GM18499 (cell line): ENCODE measurements at regions not wholly inside any gene's neighbourhood (a gene's known extent, or its start where the extent isn't known, plus 50 kb on each side); places are given as distances from the start of the nearest gene placed in this dataset.

Experiments used
- ATAC-seq: cut with Tn5 transposase; IDR thresholded peaks from one replicate; pipeline ENCODE4 v1.9.1; 2021; ENCODE audit warnings: moderate number of reproducible peaks; ENCODE audit not compliant: insufficient read depth, unreplicated experiment

DNA sequence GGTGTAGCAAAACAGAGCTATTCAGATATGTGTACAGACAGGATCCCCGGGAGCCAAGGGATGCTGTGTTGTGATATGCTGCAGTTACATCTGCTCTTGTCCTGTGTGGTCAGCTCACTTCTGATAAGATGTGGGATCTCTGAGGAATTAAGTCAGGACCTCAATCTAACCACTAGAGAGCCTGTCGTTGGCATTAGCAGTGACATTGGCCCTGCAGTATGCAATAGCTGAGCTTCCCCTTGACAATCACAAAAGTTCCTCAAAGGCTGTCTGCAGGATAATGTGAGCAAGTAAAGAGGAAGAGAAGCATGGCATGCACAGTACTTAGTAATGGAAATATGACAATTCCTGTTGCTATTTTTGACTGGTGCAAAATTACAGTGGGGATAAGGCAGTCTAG lies 203.4 kb upstream of the MIR17HG start:
- no peak for ATAC-seq

- no peak for ATAC-seq
Observed at GRCh38 chr13:91144486-91144885, 203.0 kb upstream of the MIR17HG start.

DNA sequence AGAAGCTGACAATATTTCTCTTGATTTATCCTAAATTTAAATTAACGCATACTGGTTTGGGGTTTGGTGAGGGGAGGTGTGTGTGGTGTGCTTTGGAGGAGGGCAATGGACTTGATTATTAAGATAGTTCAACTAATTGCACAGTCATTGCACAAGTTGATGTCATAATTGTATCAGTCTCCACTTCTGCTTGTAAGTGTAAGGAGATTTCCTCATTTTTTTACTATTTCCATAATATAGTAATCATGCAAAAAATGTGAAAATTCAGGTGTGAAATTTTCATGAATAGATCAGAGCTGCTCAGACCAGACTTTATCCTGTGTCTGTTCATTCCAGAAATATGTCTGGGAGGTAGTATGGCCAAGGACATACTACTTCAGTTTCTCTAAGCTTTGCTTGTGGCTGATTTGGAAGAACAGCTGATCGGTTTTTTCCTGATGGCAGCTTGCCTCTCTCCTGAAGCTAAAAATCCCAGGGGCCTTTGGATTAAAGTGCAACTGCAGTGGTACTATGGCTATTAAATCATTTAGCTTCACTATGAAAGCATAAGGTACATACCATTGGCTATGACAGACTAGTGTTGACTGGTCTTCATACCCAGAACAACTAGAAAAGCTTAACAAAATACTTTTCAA lies 201.8 kb upstream of the MIR17HG start:
- no peak for ATAC-seq

DNA sequence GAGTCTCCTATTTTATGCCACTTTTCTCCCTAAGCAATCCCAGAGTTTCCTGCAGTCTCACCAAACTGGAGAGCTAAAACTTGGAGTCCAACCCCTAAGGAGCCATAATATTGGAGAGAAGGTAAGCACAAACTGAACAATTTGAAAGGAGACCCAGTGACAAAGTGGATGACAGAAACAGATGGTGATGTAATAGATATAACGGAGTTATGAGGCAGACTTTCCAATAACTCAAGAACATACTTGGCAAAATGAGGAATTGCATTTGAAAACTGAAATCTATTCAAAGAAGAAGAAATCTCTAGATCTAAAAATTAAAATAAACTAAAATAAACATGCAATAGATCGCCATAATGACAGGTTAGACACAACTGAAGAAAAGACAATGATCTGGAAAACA lies 200.9 kb upstream of the MIR17HG start:
- ATAC-seq, result no peak

DNA sequence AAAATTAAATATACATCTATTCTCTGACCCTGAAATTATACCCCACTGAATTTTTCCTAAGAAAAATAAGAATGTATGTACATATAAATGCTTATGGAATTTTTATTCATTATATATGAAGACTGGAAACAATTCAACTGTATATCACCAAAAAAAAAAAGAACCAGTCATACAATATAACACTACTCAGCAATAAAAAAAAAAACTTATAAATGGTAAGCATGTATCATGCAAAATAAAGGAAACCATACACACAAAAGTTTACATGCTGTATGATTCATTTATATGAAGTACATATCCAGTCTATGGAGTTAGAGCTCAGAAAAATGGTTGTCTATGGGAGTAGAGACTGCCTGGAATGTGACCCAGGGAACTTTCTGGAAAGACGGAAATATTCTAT lies 199.4 kb upstream of the MIR17HG start:
- ATAC-seq, result no peak

DNA sequence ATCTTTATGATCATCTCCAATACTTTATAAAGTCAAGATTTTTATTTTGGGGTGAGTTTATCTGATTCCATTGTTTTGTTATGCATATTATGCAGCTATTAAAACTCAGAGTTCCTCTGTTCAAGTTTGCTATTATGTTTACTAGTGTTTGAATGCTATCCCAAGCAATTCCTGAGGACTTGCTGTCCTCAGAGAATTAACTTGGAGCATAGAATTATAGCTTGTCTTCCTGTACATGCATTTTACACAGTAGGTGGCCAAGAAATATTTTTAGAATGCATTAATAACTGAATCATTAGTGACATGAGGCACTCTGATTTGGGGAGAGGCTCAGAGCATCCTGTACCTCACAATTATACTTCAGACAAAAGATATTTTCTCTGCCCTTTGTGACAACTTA lies 195.6 kb upstream of the MIR17HG start:
- no peak for ATAC-seq

- ATAC-seq, result no peak
Observed at GRCh38 chr13:91153372-91153771, 194.1 kb upstream of the MIR17HG start.

DNA sequence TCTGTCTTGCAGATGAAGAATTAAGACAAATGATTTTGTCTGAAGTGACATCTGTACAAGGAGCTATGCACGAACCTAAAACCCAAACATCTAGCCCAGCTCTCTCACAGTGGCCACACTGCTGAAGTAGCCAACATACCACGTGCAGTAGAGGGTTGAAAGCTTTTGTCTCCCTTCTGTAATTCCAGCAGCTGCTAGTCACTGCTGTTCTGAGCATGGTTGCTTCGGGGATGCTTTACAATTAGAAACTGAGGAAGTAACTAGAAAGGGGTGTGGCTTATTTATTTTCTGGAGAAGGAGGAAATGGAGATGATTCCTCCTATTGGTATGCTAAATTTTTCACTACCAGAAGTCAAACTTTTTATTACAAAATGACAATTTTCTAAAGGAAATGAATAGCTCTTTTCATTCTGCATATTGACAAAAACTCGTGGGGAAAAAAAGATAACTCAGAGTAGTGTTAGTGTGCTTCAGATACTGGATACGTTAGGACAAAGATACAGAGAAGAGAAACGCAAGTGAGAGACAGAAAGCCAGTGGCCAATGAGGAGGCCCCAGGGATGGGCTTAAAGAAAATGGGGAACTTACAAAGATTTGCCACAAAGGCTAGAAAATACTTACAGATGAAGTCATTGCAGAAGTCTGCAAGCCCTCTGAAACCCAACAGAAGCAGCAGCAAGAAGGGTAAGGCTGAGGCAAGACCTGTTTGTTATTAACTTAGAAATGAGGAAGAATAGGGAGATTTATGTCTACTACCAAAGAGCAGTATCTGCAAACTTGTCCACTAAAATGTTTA lies 192.7 kb upstream of the MIR17HG start:
- no peak for ATAC-seq

GRCh38 chr13:91155512-91156114 lies 191.9 kb upstream of the MIR17HG start:
- ATAC-seq, result no peak

- no peak for ATAC-seq
Observed at GRCh38 chr13:91157273-91158016, 190.0 kb upstream of the MIR17HG start.

GRCh38 chr13:91158017-91158395 lies 189.5 kb upstream of the MIR17HG start:
- ATAC-seq, result no peak

- no peak for ATAC-seq
Observed at GRCh38 chr13:91162180-91162579, 185.3 kb upstream of the MIR17HG start.

- ATAC-seq, result no peak
Observed at GRCh38 chr13:91162589-91162988, 184.9 kb upstream of the MIR17HG start.

DNA sequence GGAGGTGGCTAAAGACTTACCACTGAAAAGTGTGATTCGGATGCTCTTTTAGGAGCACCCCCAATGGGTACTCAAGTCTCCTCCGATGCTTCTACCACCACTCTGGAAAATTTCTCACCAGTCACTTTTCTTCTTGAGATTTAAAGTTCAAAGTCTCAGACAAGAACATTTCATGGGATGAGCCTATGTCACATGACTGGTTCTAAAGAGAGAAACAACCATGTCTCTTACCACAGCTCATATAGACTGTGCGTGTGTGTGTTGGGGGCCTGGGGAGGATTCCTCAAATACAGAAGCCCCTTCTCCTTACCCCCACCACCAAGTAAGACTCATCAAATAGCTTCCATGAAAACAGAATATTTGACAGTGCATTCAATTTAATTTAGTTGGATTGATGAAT lies 181.7 kb upstream of the MIR17HG start:
- ATAC-seq, result no peak

GRCh38 chr13:91166714-91167511 lies 180.6 kb upstream of the MIR17HG start:
- ATAC-seq, result no peak

DNA sequence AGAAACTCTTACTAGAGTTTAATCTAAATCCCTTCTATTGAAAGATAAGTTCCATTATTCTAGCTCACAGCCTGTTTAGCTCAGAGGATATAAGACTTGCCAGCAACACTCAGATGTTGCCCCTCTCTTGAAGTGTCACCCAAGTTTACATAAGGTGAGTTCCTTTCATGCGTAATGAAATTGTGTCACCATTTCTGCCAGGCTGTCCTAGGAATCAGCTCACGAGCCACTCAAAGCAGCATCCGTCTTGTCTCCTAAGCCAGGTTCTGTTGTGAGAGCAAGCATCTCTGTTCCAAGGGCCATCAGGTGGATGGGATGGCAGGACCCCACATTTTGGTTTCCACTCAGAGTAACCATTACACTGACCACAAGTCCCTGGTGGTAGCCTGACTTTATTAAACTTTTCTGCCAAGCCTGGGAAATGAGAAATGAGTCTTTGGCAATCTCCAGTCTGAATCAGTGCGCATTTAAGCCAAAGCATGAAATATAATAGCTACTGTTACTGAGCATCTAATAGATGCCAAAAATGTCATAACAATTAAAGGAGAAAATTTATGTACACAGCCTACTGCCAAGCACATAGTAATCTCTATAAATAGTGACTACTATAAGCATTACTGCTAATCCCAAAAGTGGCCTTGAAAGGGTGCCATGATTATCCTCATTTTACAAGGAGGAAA lies 179.6 kb upstream of the MIR17HG start:
- no peak for ATAC-seq

DNA sequence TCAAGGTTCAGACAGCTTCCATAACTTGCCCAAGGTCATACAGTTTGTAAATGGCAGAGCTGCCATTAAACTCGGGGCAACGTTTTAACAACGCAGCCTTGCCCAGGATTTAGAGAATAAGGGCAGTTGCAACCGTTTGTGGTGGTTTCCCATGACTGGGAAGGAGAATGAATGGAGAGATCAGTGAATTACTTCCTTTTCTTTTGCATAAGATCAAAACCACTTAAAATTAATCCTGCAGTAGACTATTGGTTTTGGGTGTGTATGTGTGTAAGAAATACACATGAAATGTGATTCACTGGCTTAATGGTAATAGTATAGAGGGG lies 179.1 kb upstream of the MIR17HG start:
- no peak for ATAC-seq

DNA sequence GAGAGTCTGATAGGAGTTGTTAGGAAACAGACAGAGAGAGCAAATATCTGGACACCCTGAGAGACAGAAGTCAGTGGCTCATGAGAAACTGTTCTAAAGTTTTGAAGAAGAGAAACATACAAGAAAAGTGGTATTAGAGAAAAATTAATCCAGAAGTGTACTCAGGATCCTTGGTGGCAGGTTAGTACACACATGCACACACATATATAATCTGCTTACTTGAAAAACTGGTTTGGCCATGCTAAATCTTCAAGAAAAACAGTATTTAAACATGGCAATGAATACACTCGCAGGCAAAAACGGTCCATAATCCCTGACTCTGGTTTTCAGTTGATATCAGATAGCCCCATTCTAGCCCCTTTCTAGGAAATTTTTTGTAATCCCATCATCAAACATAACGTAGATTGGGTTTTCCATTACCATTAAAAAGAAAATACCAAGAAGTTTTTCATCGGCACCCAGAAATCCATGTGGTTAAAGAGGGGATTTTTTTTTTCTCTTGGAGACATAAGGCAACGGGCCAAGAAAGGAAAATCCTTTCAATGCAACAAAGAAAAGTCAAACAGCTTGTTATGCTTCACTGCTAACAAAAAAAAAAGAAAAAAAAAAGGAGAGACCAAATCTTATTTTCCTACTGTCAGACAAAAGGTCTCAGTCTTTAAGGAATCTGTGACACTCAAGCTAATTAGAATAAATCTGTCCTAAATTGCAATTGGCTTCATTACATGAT lies 178.0 kb upstream of the MIR17HG start:
- ATAC-seq, result no peak

DNA sequence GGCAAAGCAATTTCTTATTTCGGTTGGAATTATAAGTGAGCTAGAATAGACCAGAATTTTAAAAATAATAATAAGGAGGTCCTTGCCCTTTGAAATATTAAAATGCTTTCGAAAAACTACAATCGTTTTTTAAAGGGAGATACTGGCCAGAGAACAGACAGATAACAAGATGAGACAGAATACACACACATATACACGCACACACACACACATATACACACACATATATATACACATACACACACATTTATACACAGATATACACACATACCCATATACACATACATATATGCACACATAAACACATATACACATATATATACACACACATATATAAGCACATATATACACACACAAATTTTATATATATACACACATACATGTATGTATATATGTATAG lies 175.3 kb upstream of the MIR17HG start:
- ATAC-seq, result no peak
